Gastroesophageal sphincter (tissue), 4 donors: ENCODE measurements at regions not wholly inside any gene's neighbourhood (a gene's known extent, or its start where the extent isn't known, plus 50 kb on each side); places are given as distances from the start of the nearest gene placed in this dataset.

Experiments
- ATAC-seq: fragments of 150-250 bp; one replicate; pipeline ENCODE4 v1.9.1; 2016; ENCODE audit warnings: mild to moderate bottlenecking, moderate library complexity
- H3K27ac ChIP-seq, 4 donors: fragments of 200-600 bp; sonication (generic) in 3 of 4; 1 replicate in 3 of 4; 2 replicates in 1 of 4; pipeline ENCODE4 v1.5.1; 2016 to 2019
- H3K27me3 ChIP-seq: fragments of 200-600 bp; sonication (generic); one replicate; pipeline ENCODE4 v1.5.1; 2019
- H3K36me3 ChIP-seq, 2 donors: fragments of 200-600 bp; sonication (generic); one replicate each; pipeline ENCODE4 v1.5.1; 2019; ENCODE audit warnings: control low read depth in 1 of 2
- H3K4me1 ChIP-seq, 3 donors: fragments of 200-600 bp; sonication (generic); 1 replicate in 2 of 3; 2 replicates in 1 of 3; pipeline ENCODE4 v1.5.1; 2016 to 2019; ENCODE audit warnings: control low read depth in 2 of 3
- H3K4me3 ChIP-seq, 2 donors: fragments of 200-600 bp; sonication (generic); one replicate each; pipeline ENCODE4 v1.5.1; 2019; ENCODE audit warnings: mild to moderate bottlenecking in 1 of 2, moderate library complexity in 1 of 2
- H3K9me3 ChIP-seq, 3 donors: fragments of 200-600 bp; sonication (generic); one replicate each; pipeline ENCODE4 v1.5.1; 2017 to 2019; ENCODE audit warnings: control low read depth in 2 of 3
- CTCF ChIP-seq, 4 experiments: fragments of 200-600 bp in 2 of 4; fragments of 450-650 bp in 2 of 4; sonication (generic) in 1 of 4; IDR thresholded peaks; one replicate each; pipeline ENCODE4 v1.5.1; 2017 to 2019; ENCODE audit warnings: antibody characterized with exemption in 4 of 4, mild to moderate bottlenecking in 2 of 4, moderate library complexity in 2 of 4
- EP300 ChIP-seq: sonication (generic); formaldehyde crosslinking; IDR thresholded peaks from one replicate; pipeline ENCODE4 v1.6.1; 2017; ENCODE audit warnings: antibody characterized with exemption, mild to moderate bottlenecking
- POLR2A ChIP-seq, 2 donors: fragments of 450-650 bp; IDR thresholded peaks; one replicate each; pipeline ENCODE4 v1.6.1; 2017; ENCODE audit warnings: antibody characterized with exemption in 2 of 2, mild to moderate bottlenecking in 2 of 2, moderate library complexity in 1 of 2
- POLR2AphosphoS5 ChIP-seq: sonication (generic); formaldehyde crosslinking; IDR thresholded peaks from one replicate; pipeline ENCODE4 v1.6.1; 2017; ENCODE audit warnings: antibody characterized with exemption
- WGBS, 2 donors: methylation state at CpG; one replicate each; pipeline ENCODE4 v1.1.5; 2018; ENCODE audit warnings: low coverage in 1 of 2; 5-methylcytosine and 5-hydroxymethylcytosine counted together

- H3K4me1 ChIP-seq = no peaks in the 10 kb centered on the region
- H3K36me3 ChIP-seq = no peaks in the 10 kb centered on the region
- no peaks in the 10 kb centered on the region for H3K27me3 ChIP-seq
- no peak for ATAC-seq
- no peaks in the 10 kb centered on the region for H3K9me3 ChIP-seq
- no peak overlapping the region for H3K27ac ChIP-seq
- 26 to 47% methylated on average over 3 of the region's 3 CpGs for WGBS, 2 donors
- TF ChIP-seq EP300 (no peak), POLR2A (IDR thresholded peaks at IDR 0.05) (no peak), CTCF (IDR thresholded peaks at IDR 0.05) (no peak), POLR2AphosphoS5 (no peak)
- H3K4me3 ChIP-seq = no peak overlapping the region
These were observed 139.0 kb upstream of the GUCY1A2 start for GRCh38 chr11:107157146-107157808.

DNA sequence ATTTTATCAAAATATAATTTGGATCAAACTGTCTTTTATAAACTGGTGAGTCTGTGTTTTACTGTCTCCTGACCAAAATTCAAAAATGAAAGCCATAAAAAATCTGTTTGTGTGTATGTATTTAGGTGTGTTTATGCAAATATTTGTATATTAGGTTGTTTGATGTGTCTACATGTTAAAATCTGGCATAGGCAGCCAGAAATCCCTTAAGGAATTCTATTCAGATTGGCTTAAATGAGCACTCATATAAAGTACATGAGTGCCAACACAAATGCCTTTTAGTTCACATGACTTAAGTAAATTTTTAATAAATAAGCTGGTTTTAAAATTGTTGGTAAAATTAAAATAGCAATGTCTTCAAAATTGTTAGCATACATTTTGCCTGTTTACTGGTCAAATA lies 133.3 kb upstream of the GUCY1A2 start:
- no peak for ATAC-seq
- Histone ChIP-seq H3K27ac (no peak overlapping the region), H3K36me3 (no peaks in the 10 kb centered on the region), H3K27me3 (no peaks in the 10 kb centered on the region), H3K9me3 (peaks cover 0 to 7% (median 0%) of the 10 kb centered on the region in 3 donors), H3K4me1 (no peaks in the 10 kb centered on the region), H3K4me3 (no peak overlapping the region)
- TF ChIP-seq EP300 = no peak
- TF ChIP-seq CTCF (IDR thresholded peaks at IDR 0.05) = no peak
- TF ChIP-seq POLR2A (IDR thresholded peaks at IDR 0.05) = no peak
- no peak for TF ChIP-seq POLR2AphosphoS5

GRCh38 chr11:107151158-107151557 lies 132.9 kb upstream of the GUCY1A2 start:
- peaks cover 0 to 7% (median 0%) of the 10 kb centered on the region in 3 donors for H3K9me3 ChIP-seq
- H3K27me3 ChIP-seq = no peaks in the 10 kb centered on the region
- no peaks in the 10 kb centered on the region for H3K4me1 ChIP-seq
- H3K27ac ChIP-seq = no peak overlapping the region
- no peaks in the 10 kb centered on the region for H3K36me3 ChIP-seq
- no peak for ATAC-seq
- 64 to 75% methylated on average over 2 of the region's 2 CpGs for WGBS, 2 donors
- no peak overlapping the region for H3K4me3 ChIP-seq
- TF ChIP-seq EP300 (no peak), POLR2AphosphoS5 (no peak), POLR2A (IDR thresholded peaks at IDR 0.05) (no peak), CTCF (IDR thresholded peaks at IDR 0.05) (no peak)

- Histone ChIP-seq H3K4me1 (no peaks in the 10 kb centered on the region), H3K4me3 (no peak overlapping the region), H3K36me3 (no peaks in the 10 kb centered on the region), H3K9me3 (no peaks in the 10 kb centered on the region), H3K27ac (no peak overlapping the region), H3K27me3 (no peaks in the 10 kb centered on the region)
- ATAC-seq = no peak
- WGBS, 2 donors = 65 to 71% methylated on average over 1 to 3 of the region's 3 CpGs
- no peak for TF ChIP-seq POLR2AphosphoS5
- TF ChIP-seq POLR2A (IDR thresholded peaks at IDR 0.05) = no peak
- no peak for TF ChIP-seq EP300
- no peak for TF ChIP-seq CTCF (IDR thresholded peaks at IDR 0.05)
These were observed 122.7 kb upstream of the GUCY1A2 start for GRCh38 chr11:107140983-107141382.

DNA sequence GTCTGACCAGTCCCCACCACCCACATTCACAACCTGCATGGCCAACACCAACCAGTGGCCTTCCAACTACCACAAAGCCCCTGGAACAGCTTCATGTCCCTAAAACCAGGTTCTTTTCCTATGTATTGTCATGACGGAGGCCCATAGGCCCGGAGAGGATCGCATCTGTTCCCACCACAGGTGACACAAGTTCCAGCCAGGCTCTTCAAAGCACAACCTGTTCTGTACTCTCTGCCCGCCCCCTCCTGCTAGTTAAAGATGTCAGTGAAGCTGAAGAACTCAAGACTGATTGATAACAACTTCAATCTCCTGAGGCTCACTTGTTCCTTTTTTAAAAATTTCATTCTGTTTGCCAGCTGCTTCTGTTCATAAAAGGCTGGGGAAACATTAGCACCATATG lies 121.1 kb upstream of the GUCY1A2 start:
- H3K36me3 ChIP-seq = no peaks in the 10 kb centered on the region
- no peak overlapping the region for H3K27ac ChIP-seq
- H3K27me3 ChIP-seq = no peaks in the 10 kb centered on the region
- TF ChIP-seq POLR2AphosphoS5 = no peak
- no peak for TF ChIP-seq POLR2A (IDR thresholded peaks at IDR 0.05)
- no peak for TF ChIP-seq EP300
- TF ChIP-seq CTCF (IDR thresholded peaks at IDR 0.05) = no peak
- no peak overlapping the region for H3K4me3 ChIP-seq
- no peaks in the 10 kb centered on the region for H3K4me1 ChIP-seq
- H3K9me3 ChIP-seq = no peaks in the 10 kb centered on the region
- no peak for ATAC-seq
- 50 to 86% methylated on average over 2 to 4 of the region's 4 CpGs for WGBS, 2 donors
